NCI-H2227 (cell line): ENCODE measurements at regions not wholly inside any gene's neighbourhood (a gene's known extent, or its start where the extent isn't known, plus 50 kb on each side); places are given as distances from the start of the nearest gene placed in this dataset.

Experiments used
- DNase-seq: peaks from one replicate; lab custom pipeline; 2025; ENCODE audit not compliant: unreplicated experiment; lab: John Stamatoyannopoulos, UW

GRCh38 chr11:130609121-130610035, 160.9 kb downstream of the ADAMTS15 start:
- DNase-seq = no peak

GRCh38 chr11:130611791-130612251, 163.4 kb downstream of the ADAMTS15 start:
- no peak for DNase-seq

GRCh38 chr11:130612291-130612851, 163.9 kb downstream of the ADAMTS15 start:
- no peak for DNase-seq

- no peak for DNase-seq
Observed at GRCh38 chr11:130613396-130613795, 165.0 kb downstream of the ADAMTS15 start.

GRCh38 chr11:130614591-130614990, 166.1 kb downstream of the ADAMTS15 start:
- DNase-seq = no peak

GRCh38 chr11:130615561-130615960, 167.1 kb downstream of the ADAMTS15 start:
- DNase-seq = no peak

- no peak for DNase-seq
Observed at GRCh38 chr11:130616573-130616972, 168.1 kb downstream of the ADAMTS15 start.

GRCh38 chr11:130617001-130617400, 168.6 kb downstream of the ADAMTS15 start:
- no peak for DNase-seq

GRCh38 chr11:130620548-130620947, 172.1 kb downstream of the ADAMTS15 start:
- no peak for DNase-seq

- DNase-seq = no peak
Observed at GRCh38 chr11:130622141-130622542, 173.7 kb downstream of the ADAMTS15 start.

GRCh38 chr11:130623670-130624668, 175.5 kb downstream of the ADAMTS15 start:
- DNase-seq = no peak

- DNase-seq = no peak
Observed at GRCh38 chr11:130624971-130625544, 176.6 kb downstream of the ADAMTS15 start.

GRCh38 chr11:130625578-130626306, 177.3 kb downstream of the ADAMTS15 start:
- no peak for DNase-seq

GRCh38 chr11:130629039-130629438, 180.6 kb downstream of the ADAMTS15 start:
- DNase-seq = no peak

- DNase-seq = no peak
Observed at GRCh38 chr11:130631119-130631518, 182.7 kb downstream of the ADAMTS15 start.

- no peak for DNase-seq
Observed at GRCh38 chr11:130633466-130633865, 185.0 kb downstream of the ADAMTS15 start.

GRCh38 chr11:130634186-130634585, 185.7 kb downstream of the ADAMTS15 start:
- DNase-seq = no peak

- DNase-seq = no peak
Observed at GRCh38 chr11:130634961-130635473, 186.6 kb downstream of the ADAMTS15 start.

GRCh38 chr11:130635937-130636630, 187.6 kb downstream of the ADAMTS15 start:
- no peak for DNase-seq
